Uterus (tissue), 3 donors: ENCODE measurements at regions not wholly inside any gene's neighbourhood (a gene's known extent, or its start where the extent isn't known, plus 50 kb on each side); places are given as distances from the start of the nearest gene placed in this dataset.

Experiments
- DNase-seq, 2 donors: peaks; one replicate each; pipeline ENCODE4 v3.0.0-alpha.2; 2019 to 2020
- H3K27ac ChIP-seq, 2 donors: fragments of 200-600 bp; sonication (generic); 1 replicate in 1 of 2; 2 replicates in 1 of 2; pipeline ENCODE4 v1.5.1; 2016 to 2018
- H3K27me3 ChIP-seq, 2 donors: fragments of 200-600 bp; sonication (generic); one replicate each; pipeline ENCODE4 v1.5.1; 2018 to 2019; ENCODE audit warnings: control low read depth in 1 of 2
- H3K36me3 ChIP-seq, 2 donors: fragments of 200-600 bp; sonication (generic); one replicate each; pipeline ENCODE4 v1.5.1; 2019; ENCODE audit warnings: control low read depth in 1 of 2
- H3K4me1 ChIP-seq, 2 donors: fragments of 200-600 bp; sonication (generic); one replicate each; pipeline ENCODE4 v1.5.1; 2018 to 2019; ENCODE audit warnings: control low read depth in 1 of 2
- H3K4me3 ChIP-seq, 2 donors: fragments of 200-600 bp; sonication (generic); 1 replicate in 1 of 2; 2 replicates in 1 of 2; pipeline ENCODE4 v1.5.1; 2018 to 2019; ENCODE audit warnings: mild to moderate bottlenecking in 1 of 2
- H3K9me3 ChIP-seq, 2 donors: fragments of 200-600 bp; sonication (generic); one replicate each; pipeline ENCODE4 v1.5.1; 2019; ENCODE audit warnings: control low read depth in 1 of 2
- POLR2A ChIP-seq, 2 donors: fragments of 450-650 bp; IDR thresholded peaks; one replicate each; pipeline ENCODE4 v1.6.1; 2016; ENCODE audit warnings: antibody characterized with exemption in 2 of 2, mild to moderate bottlenecking in 1 of 2, moderate library complexity in 1 of 2
- intact Hi-C: fragments of 100-400 bp; cut with DNase I; formaldehyde crosslinking; loops from one replicate; pipeline ENCODE4 v1.15.1; 2023; ENCODE audit warnings: low total_unique reads
- TF ChIP-seq, protein P1 (sequence below), 4 experiments: fragments of 200-600 bp in 2 of 4; fragments of 450-650 bp in 2 of 4; sonication (generic) in 2 of 4; IDR thresholded peaks; one replicate each; pipeline ENCODE4 v1.5.1; 2016 to 2019; ENCODE audit warnings: antibody characterized with exemption in 4 of 4, mild to moderate bottlenecking in 2 of 4, moderate library complexity in 1 of 4
- donor health status: DM: yes; HTN: yes; CAD: no.

DNA sequence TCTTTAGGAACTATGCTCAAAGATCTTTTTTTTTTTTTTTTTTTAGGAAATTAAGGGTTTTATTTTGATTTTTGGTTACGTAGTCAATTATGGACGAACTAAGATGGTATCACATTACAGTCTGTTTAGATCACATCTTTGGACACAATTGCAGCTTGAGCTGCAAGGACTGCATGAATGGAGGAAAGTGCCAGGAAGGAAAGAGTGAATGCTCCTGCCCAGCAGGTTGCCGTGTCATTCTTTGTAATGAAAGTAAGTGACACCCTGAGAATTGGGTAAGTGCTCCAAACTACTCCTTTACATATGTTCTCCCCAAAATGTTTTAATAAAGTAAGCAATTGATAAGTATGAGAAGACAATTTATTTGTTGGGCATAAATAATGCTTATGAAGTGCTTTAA lies 716.5 kb upstream of the GOLIM4 start:
- intact Hi-C loops, result no loop called here
- no peaks in the 10 kb centered on the region for H3K4me1 ChIP-seq
- TF ChIP-seq POLR2A (IDR thresholded peaks at IDR 0.05), result no peak
- TF ChIP-seq, protein P1, sequence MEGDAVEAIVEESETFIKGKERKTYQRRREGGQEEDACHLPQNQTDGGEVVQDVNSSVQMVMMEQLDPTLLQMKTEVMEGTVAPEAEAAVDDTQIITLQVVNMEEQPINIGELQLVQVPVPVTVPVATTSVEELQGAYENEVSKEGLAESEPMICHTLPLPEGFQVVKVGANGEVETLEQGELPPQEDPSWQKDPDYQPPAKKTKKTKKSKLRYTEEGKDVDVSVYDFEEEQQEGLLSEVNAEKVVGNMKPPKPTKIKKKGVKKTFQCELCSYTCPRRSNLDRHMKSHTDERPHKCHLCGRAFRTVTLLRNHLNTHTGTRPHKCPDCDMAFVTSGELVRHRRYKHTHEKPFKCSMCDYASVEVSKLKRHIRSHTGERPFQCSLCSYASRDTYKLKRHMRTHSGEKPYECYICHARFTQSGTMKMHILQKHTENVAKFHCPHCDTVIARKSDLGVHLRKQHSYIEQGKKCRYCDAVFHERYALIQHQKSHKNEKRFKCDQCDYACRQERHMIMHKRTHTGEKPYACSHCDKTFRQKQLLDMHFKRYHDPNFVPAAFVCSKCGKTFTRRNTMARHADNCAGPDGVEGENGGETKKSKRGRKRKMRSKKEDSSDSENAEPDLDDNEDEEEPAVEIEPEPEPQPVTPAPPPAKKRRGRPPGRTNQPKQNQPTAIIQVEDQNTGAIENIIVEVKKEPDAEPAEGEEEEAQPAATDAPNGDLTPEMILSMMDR (IDR thresholded peaks at IDR 0.05), result no peak
- no peaks in the 10 kb centered on the region for H3K36me3 ChIP-seq
- H3K9me3 ChIP-seq, result no peaks in the 10 kb centered on the region
- H3K27ac ChIP-seq, result no peak overlapping the region
- no peak overlapping the region for H3K4me3 ChIP-seq
- no peaks in the 10 kb centered on the region for H3K27me3 ChIP-seq
- DNase-seq, result no peak

DNA sequence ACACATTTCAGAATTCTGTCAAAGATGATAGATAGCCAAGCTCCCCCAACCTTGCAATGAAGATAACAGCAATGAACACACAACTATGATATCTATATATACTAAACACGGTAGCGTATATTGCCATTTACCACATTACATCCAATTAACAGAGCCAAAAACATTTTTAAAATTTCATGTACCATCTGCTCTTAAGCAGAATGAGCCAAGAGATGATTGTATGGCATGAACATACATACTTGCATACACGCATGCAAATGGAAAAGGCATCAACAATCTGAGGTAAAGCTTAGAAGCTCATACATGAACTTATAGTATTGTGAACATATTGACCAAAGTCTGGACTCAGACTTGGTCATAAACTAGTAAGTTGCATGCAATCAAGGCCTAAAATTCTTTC lies 712.9 kb upstream of the GOLIM4 start:
- intact Hi-C loops, result no loop called here
- Histone ChIP-seq H3K4me3 (no peak overlapping the region), H3K4me1 (no peaks in the 10 kb centered on the region), H3K36me3 (no peaks in the 10 kb centered on the region), H3K9me3 (no peaks in the 10 kb centered on the region), H3K27me3 (no peaks in the 10 kb centered on the region), H3K27ac (no peak overlapping the region)
- no peak for DNase-seq
- no peak for TF ChIP-seq POLR2A (IDR thresholded peaks at IDR 0.05)
- TF ChIP-seq, protein P1 (IDR thresholded peaks at IDR 0.05), result no peak

DNA sequence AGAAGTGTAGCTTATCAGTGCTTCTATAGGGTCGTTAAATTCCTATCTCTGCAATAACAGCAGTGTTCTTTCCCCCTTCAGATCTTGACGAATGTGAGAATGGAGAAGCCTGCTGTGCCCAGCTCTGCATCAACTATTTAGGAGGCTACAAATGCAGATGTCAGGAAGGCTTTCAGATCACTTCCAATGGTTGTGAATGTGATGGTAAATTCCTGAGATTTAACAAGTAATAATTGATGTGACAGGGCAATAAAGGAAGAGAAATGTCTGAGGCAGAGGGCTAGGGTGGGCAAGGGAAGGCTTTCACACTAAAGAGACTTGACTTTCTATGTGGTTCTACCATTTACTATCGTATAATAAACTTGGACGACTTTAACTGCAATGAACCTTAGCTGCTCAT lies 711.7 kb upstream of the GOLIM4 start:
- H3K4me1 ChIP-seq, result no peaks in the 10 kb centered on the region
- H3K9me3 ChIP-seq, result no peaks in the 10 kb centered on the region
- DNase-seq, result no peak
- no peaks in the 10 kb centered on the region for H3K27me3 ChIP-seq
- TF ChIP-seq POLR2A (IDR thresholded peaks at IDR 0.05), result no peak
- TF ChIP-seq, protein P1 (IDR thresholded peaks at IDR 0.05), result no peak
- H3K4me3 ChIP-seq, result no peak overlapping the region
- no peak overlapping the region for H3K27ac ChIP-seq
- intact Hi-C loops, result no loop called here
- H3K36me3 ChIP-seq, result no peaks in the 10 kb centered on the region

DNA sequence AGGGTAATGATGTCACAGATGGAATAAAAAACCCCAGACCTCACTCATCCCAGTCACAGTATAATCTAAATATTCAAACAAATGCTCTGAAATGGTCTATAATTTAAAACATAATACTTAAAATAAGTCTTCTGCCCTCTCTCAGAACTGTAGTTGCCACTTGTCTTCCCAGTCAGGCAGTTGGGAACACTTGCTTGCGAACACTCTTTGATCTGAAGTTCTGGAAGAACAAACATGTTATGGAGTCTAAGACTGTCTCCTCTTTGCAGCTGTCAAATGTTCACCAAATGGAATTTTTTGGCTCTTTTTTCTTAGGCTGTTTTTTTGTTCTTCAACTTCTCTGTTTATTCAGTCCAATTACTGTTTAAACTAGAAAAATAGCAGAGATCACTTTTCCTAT lies 711.1 kb upstream of the GOLIM4 start:
- TF ChIP-seq, protein P1 (IDR thresholded peaks at IDR 0.05), result no peak
- TF ChIP-seq POLR2A (IDR thresholded peaks at IDR 0.05), result no peak
- no peaks in the 10 kb centered on the region for H3K36me3 ChIP-seq
- no peaks in the 10 kb centered on the region for H3K4me1 ChIP-seq
- H3K9me3 ChIP-seq, result no peaks in the 10 kb centered on the region
- DNase-seq, result no peak
- H3K27ac ChIP-seq, result no peak overlapping the region
- H3K27me3 ChIP-seq, result no peaks in the 10 kb centered on the region
- intact Hi-C loops, result no loop called here
- H3K4me3 ChIP-seq, result no peak overlapping the region

DNA sequence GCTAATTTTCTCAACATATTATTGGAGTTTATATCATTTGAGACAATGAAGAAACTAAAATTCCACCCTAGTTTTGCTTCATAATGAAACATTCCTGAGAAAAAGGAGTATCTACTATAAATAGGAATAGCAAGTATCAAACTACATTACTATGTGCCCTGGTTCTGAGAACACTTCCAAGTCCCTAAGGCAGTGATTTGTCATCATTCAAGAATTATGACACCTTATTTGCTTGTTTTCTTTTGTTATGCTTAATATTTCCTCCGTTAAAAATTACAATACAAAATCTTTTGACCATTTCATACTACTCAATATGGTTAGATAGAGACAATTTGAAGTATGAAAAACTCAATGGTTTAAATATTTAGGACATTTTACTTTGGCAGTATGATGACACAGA lies 707.8 kb upstream of the GOLIM4 start:
- H3K27ac ChIP-seq, result no peak overlapping the region
- no peak for TF ChIP-seq POLR2A (IDR thresholded peaks at IDR 0.05)
- TF ChIP-seq, protein P1 (IDR thresholded peaks at IDR 0.05), result no peak
- no peak for DNase-seq
- no peaks in the 10 kb centered on the region for H3K4me1 ChIP-seq
- no peaks in the 10 kb centered on the region for H3K9me3 ChIP-seq
- intact Hi-C loops, result no loop called here
- H3K4me3 ChIP-seq, result no peak overlapping the region
- no peaks in the 10 kb centered on the region for H3K36me3 ChIP-seq
- no peaks in the 10 kb centered on the region for H3K27me3 ChIP-seq
